Endothelial cell of umbilical vein (primary cell): ENCODE measurements at regions not wholly inside any gene's neighbourhood (a gene's known extent, or its start where the extent isn't known, plus 50 kb on each side); places are given as distances from the start of the nearest gene placed in this dataset.

Experiments used
- BruUV-seq: library from RNA; stranded (reverse); fragments of 400-500 nt; replicated peaks from 2 replicates; lab custom pipeline; 2021; lab: Mats Ljungman, UMichigan
- CTCF ChIA-PET: fragments of 300-600, 350-600 bp; sonication (Branson Sonifier 250); formaldehyde crosslinking; loops from one replicate; lab custom pipeline; 2021; ENCODE audit warnings: antibody characterized with exemption, inconsistent platforms; lab: Charles Lee
- POLR2A ChIA-PET: fragments of 300-600, 350-600 bp; sonication (Branson Sonifier 250); formaldehyde crosslinking; loops from one replicate; lab custom pipeline; 2021; ENCODE audit warnings: antibody characterized with exemption, inconsistent platforms; lab: Charles Lee
- DNase-seq: peaks from one replicate; pipeline ENCODE4 v3.0.0-alpha.2; 2011; ENCODE audit warnings: low read depth, low spot score
- FAIRE-seq: peaks from 2 replicates; lab custom pipeline; 2011; peaks lifted over from hg19 to GRCh38; lab: Jason Lieb, UNC
- H2AFZ ChIP-seq: 2 replicates; pipeline ENCODE4 v1.6.0; 2012; ENCODE audit warnings: low read depth, low read length, control low read depth, inconsistent platforms
- H3K27ac ChIP-seq: 2 replicates; pipeline ENCODE4 v1.5.1; 2011; ENCODE audit warnings: low read depth, mild to moderate bottlenecking, control low read depth, low read length, moderate library complexity; ENCODE audit not compliant: insufficient read depth
- H3K27me3 ChIP-seq, 2 experiments: 2 replicates each; pipeline versions ENCODE4 v1.6.0 to v1.6.1; 2011; ENCODE audit warnings: low read length in 2 of 2, mixed read lengths in 1 of 2; ENCODE audit not compliant: control insufficient read depth in 2 of 2, insufficient read depth in 2 of 2
- H3K36me3 ChIP-seq, 2 experiments: 2 replicates in 1 of 2; 3 replicates in 1 of 2; pipeline ENCODE4 v1.5.1; 2011; ENCODE audit warnings: low read length in 2 of 2, mild to moderate bottlenecking in 1 of 2, moderate library complexity in 1 of 2; ENCODE audit not compliant: control insufficient read depth in 2 of 2, insufficient read depth in 2 of 2; ENCODE audit errors: extremely low read depth in 1 of 2
- H3K4me1 ChIP-seq: 3 replicates; pipeline ENCODE4 v1.5.1; 2011; ENCODE audit warnings: mild to moderate bottlenecking, low read length; ENCODE audit not compliant: control insufficient read depth, insufficient read depth; ENCODE audit errors: extremely low read depth
- H3K4me2 ChIP-seq: 2 replicates; pipeline ENCODE4 v1.6.1; 2011; ENCODE audit warnings: low read length, control low read depth, mixed read lengths; ENCODE audit not compliant: insufficient read depth
- H3K4me3 ChIP-seq, 3 experiments: fragments of 200-600 bp in 1 of 3; sonication (generic), shearing (Covaris generic) in 1 of 3; replicated peaks in 1 of 3; 2 replicates each; pipeline ENCODE4 v1.5.1; 2011 to 2016; ENCODE audit warnings: control low read depth in 3 of 3, low read length in 3 of 3, mild to moderate bottlenecking in 2 of 3, inconsistent platforms in 1 of 3, low read depth in 1 of 3, moderate library complexity in 1 of 3; ENCODE audit not compliant: insufficient read depth in 1 of 3
- H3K79me2 ChIP-seq: 2 replicates; pipeline ENCODE4 v1.6.0; 2012; ENCODE audit warnings: low read length, inconsistent platforms; ENCODE audit not compliant: control insufficient read depth, insufficient read depth
- H3K9ac ChIP-seq: replicated peaks from 2 replicates; pipeline ENCODE3; 2011; ENCODE audit warnings: low read length, control low read depth; ENCODE audit not compliant: insufficient read depth; ENCODE audit errors: extremely low read depth
- H3K9me1 ChIP-seq: replicated peaks from 3 replicates; pipeline ENCODE4 v1.6.0; 2011; ENCODE audit warnings: mild to moderate bottlenecking, low read length; ENCODE audit not compliant: control insufficient read depth, insufficient read depth; ENCODE audit errors: extremely low read depth
- H3K9me3 ChIP-seq: replicated peaks from 2 replicates; pipeline ENCODE4 v1.5.1; 2012; ENCODE audit warnings: low read length, inconsistent platforms; ENCODE audit not compliant: control insufficient read depth, insufficient read depth
- H4K20me1 ChIP-seq: replicated peaks from 2 replicates; pipeline ENCODE3; 2011; ENCODE audit warnings: mild to moderate bottlenecking, low read length; ENCODE audit not compliant: control insufficient read depth, insufficient read depth; ENCODE audit errors: extremely low read depth
- CTCF ChIP-seq, 2 donors: IDR thresholded peaks; 1 replicate in 1 of 2; 2 replicates in 1 of 2; pipeline ENCODE4 v1.5.1; 2011; ENCODE audit warnings: low read length in 2 of 2, mild to moderate bottlenecking in 2 of 2, moderate library complexity in 2 of 2, control low read depth in 1 of 2, inconsistent platforms in 1 of 2, low read depth in 1 of 2; ENCODE audit not compliant: insufficient read depth in 1 of 2; ENCODE audit errors: extremely low read depth in 1 of 2
- EZH2 ChIP-seq: IDR thresholded peaks from 2 replicates; pipeline ENCODE4 v1.6.1; 2012; ENCODE audit warnings: borderline replicate concordance, low read depth, mild to moderate bottlenecking, moderate library complexity, low read length, inconsistent platforms; ENCODE audit not compliant: severe bottlenecking
- FOS ChIP-seq: IDR thresholded peaks from 2 replicates; pipeline ENCODE4 v1.6.1; 2011; ENCODE audit warnings: mild to moderate bottlenecking, low read length, moderate library complexity, borderline replicate concordance; ENCODE audit not compliant: insufficient read depth
- GATA2 ChIP-seq: IDR thresholded peaks from 2 replicates; pipeline ENCODE4 v1.7.0; 2011; ENCODE audit warnings: low read depth, mild to moderate bottlenecking, moderate library complexity, mixed read lengths, low read length; ENCODE audit not compliant: insufficient read length, insufficient read depth
- JUN ChIP-seq: IDR thresholded peaks from 2 replicates; pipeline ENCODE4 v1.6.1; 2011; ENCODE audit warnings: borderline replicate concordance, low read depth; ENCODE audit not compliant: insufficient read length, insufficient read depth
- MYC ChIP-seq: IDR thresholded peaks from one replicate; pipeline ENCODE4 v1.6.1; 2011; ENCODE audit warnings: mild to moderate bottlenecking, low read depth, low read length
- POLR2A ChIP-seq: IDR thresholded peaks from 2 replicates; pipeline ENCODE4 v1.6.1; 2012; ENCODE audit warnings: low read depth, mild to moderate bottlenecking, control low read depth, low read length
- POLR2AphosphoS5 ChIP-seq: IDR thresholded peaks from 2 replicates; pipeline ENCODE4 v1.6.1; 2012; ENCODE audit warnings: low read depth, mild to moderate bottlenecking, control low read depth, low read length, moderate library complexity; ENCODE audit not compliant: insufficient read depth
- dilution Hi-C: fragments of 300-500 bp; cut with MboI; formaldehyde crosslinking; loops from one replicate; pipeline ENCODE4 v1.15.0; 2019; ENCODE audit warnings: low sequenced_read_pairs; ENCODE audit not compliant: extremely low pct_ligation_motif_present
- intact Hi-C: fragments of 100-400 bp; cut with micrococcal nuclease; formaldehyde crosslinking; loops from one replicate; pipeline ENCODE4 v1.10.0; 2022
- TF ChIP-seq, protein P1 (sequence below): IDR thresholded peaks from 2 replicates; pipeline ENCODE4 v1.6.1; 2011; ENCODE audit not compliant: insufficient read depth, insufficient read length

GRCh38 chr15:36430280-36430679 is 149.1 kb upstream of the CDIN1 start:
- H3K4me1 ChIP-seq: peaks cover 15% of the 10 kb centered on the region
- H3K4me3 ChIP-seq: no peak overlapping the region
- FAIRE-seq (no peak), DNase-seq (no peak)
- H3K27me3 ChIP-seq: no peaks in the 10 kb centered on the region
- no peaks in the 10 kb centered on the region for H3K9me1 ChIP-seq
- no peak overlapping the region for H3K4me2 ChIP-seq
- no peak overlapping the region for H3K9ac ChIP-seq
- intact Hi-C loops (no loop called here), dilution Hi-C loops (no loop called here)
- no peak overlapping the region for H3K27ac ChIP-seq
- H3K9me3 ChIP-seq: no peaks in the 10 kb centered on the region
- CTCF ChIA-PET: no interaction called here
- no TSS peak for BruUV-seq
- TF ChIP-seq EZH2: no peak
- no peak for TF ChIP-seq POLR2AphosphoS5
- no peak for TF ChIP-seq POLR2A
- no peaks in the 10 kb centered on the region for H4K20me1 ChIP-seq
- H2AFZ ChIP-seq: no peak overlapping the region
- H3K79me2 ChIP-seq: no peaks in the 10 kb centered on the region
- POLR2A ChIA-PET: no interaction called here
- no peaks in the 10 kb centered on the region for H3K36me3 ChIP-seq

DNA sequence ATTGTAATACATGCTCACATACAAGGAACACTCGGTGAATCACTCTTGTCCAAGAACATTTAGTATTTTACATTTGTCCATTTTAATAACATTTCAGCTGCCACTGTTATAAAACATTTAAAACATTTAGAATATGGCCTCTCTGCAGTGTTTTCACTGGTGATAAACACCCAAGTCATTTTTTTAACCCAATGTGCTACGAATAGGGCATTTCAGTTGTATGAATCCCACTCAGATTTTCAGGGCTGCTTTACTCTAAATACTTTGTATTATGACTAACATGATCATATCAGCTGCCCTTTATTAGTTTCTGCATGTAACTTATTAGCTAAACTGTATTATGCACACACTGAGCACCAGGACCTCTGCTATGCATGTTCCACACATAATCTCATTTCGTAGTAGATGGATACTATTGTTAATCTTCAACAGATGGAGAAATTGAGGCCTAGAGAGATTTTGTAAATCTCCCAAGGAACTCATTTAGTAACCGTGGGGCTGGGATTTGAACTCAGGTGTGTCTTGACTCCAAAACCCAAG is 148.6 kb upstream of the CDIN1 start:
- Histone ChIP-seq H3K4me2 (no peak overlapping the region), H3K9me3 (no peaks in the 10 kb centered on the region), H3K9ac (no peak overlapping the region), H3K36me3 (no peaks in the 10 kb centered on the region), H3K27ac (no peak overlapping the region), H3K4me3 (no peak overlapping the region), H4K20me1 (no peaks in the 10 kb centered on the region), H3K79me2 (no peaks in the 10 kb centered on the region), H3K27me3 (no peaks in the 10 kb centered on the region), H2AFZ (no peak overlapping the region), H3K4me1 (peaks cover 15% of the 10 kb centered on the region), H3K9me1 (no peaks in the 10 kb centered on the region)
- ChIA-PET CTCF (no interaction called here), POLR2A (no interaction called here)
- no peak for FAIRE-seq
- intact Hi-C loops (loop anchor here (1.0 kb wide), 1 partner anchor 16 kb away; no protein-coding TSS in a partner anchor), dilution Hi-C loops (no loop called here)
- no peak for DNase-seq
- TF ChIP-seq POLR2AphosphoS5 (no peak), JUN (no peak), GATA2 (no peak), CTCF (IDR thresholded peaks at IDR 0.05; ENCODE audit: extremely low read depth in 1 of 2, insufficient read depth in 1 of 2, low read depth in 1 of 2, low read length in 2 of 2) (no peak), FOS (no peak), POLR2A (no peak), EZH2 (no peak), MYC (no peak)
- TF ChIP-seq, protein P1, sequence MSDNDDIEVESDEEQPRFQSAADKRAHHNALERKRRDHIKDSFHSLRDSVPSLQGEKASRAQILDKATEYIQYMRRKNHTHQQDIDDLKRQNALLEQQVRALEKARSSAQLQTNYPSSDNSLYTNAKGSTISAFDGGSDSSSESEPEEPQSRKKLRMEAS: no peak
- no TSS peak for BruUV-seq
